Right ventricle myocardium inferior (tissue), 1 donor: ENCODE measurements at regions not wholly inside any gene's neighbourhood (a gene's known extent, or its start where the extent isn't known, plus 50 kb on each side); places are given as distances from the start of the nearest gene placed in this dataset.

Source experiments
- ATAC-seq: fragments of 200-7000 bp; cut with Tn5 transposase; one replicate; pipeline ENCODE4 v1.9.1; 2020; ENCODE audit warnings: mild to moderate bottlenecking, moderate library complexity
- DNase-seq: peaks from one replicate; pipeline ENCODE4 v3.0.0; 2021; ENCODE audit errors: missing footprints
- intact Hi-C: fragments of 100-400 bp; cut with DNase I; formaldehyde crosslinking; loops from one replicate; pipeline ENCODE4 v1.11.0; 2022
- donor health status: DM: no; HTN: yes; CAD: no; lungs with severe emphysema.

- DNase-seq: no peak
- intact Hi-C loops: no loop called here
- no peak for ATAC-seq
These were observed 60.6 kb upstream of the NTM start for GRCh38 chr11:131309776-131310175.

- intact Hi-C loops: no loop called here
- DNase-seq (no peak), ATAC-seq (no peak)
These were observed 58.5 kb upstream of the NTM start for GRCh38 chr11:131311776-131312514.
